ENCODE measurements at regions not wholly inside any gene's neighbourhood (a gene's known extent, or its start where the extent isn't known, plus 50 kb on each side); places are given as distances from the start of the nearest gene placed in this dataset.
"Not testable (repeated sequence)": the region's sequence is repeated elsewhere in the genome, so short reads cannot be mapped to it uniquely, and the experiment has no call there.

DNA sequence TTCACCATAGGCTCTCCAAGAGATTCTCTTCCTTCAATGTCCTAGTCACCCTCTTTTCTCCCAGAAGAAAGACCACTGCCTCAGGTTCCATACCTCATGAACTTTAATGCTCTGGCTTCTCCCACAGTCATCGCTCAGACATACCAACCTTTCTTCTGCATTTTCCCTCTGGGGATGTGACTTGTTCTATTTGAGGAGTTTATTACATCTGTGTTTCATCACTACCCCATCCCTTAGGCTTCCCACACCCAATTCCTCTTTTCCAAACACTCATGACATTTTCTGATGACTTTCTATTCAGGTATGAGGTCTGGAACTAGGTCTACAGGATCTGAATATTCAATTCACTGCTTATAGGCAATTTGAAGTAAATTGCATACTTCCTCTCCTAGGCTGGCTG lies 298.6 kb upstream of the MAP2 start:
- Histone ChIP-seq H3K27ac (no peak overlapping the region), H3K27me3 (ENCODE audit: insufficient read depth in 3 of 3, low read length in 2 of 3) (no peaks in the 10 kb centered on the region), H3K36me3 (ENCODE audit: insufficient read depth in 1 of 2, low read depth in 1 of 2) (no peaks in the 10 kb centered on the region), H3K9me3 (no peaks in the 10 kb centered on the region), H3K4me1 (no peaks in the 10 kb centered on the region), H3K4me3 (no peak overlapping the region)
- TF ChIP-seq, protein P1, sequence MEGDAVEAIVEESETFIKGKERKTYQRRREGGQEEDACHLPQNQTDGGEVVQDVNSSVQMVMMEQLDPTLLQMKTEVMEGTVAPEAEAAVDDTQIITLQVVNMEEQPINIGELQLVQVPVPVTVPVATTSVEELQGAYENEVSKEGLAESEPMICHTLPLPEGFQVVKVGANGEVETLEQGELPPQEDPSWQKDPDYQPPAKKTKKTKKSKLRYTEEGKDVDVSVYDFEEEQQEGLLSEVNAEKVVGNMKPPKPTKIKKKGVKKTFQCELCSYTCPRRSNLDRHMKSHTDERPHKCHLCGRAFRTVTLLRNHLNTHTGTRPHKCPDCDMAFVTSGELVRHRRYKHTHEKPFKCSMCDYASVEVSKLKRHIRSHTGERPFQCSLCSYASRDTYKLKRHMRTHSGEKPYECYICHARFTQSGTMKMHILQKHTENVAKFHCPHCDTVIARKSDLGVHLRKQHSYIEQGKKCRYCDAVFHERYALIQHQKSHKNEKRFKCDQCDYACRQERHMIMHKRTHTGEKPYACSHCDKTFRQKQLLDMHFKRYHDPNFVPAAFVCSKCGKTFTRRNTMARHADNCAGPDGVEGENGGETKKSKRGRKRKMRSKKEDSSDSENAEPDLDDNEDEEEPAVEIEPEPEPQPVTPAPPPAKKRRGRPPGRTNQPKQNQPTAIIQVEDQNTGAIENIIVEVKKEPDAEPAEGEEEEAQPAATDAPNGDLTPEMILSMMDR (IDR thresholded peaks at IDR 0.05): no peak
- no peak for ATAC-seq
- no peak for DNase-seq
- intact Hi-C loops (cut with DNase I): no loop called here
- 93 to 96% (median 96%) methylated on average over 1 of the region's 1 CpG for WGBS, 3 donors

DNA sequence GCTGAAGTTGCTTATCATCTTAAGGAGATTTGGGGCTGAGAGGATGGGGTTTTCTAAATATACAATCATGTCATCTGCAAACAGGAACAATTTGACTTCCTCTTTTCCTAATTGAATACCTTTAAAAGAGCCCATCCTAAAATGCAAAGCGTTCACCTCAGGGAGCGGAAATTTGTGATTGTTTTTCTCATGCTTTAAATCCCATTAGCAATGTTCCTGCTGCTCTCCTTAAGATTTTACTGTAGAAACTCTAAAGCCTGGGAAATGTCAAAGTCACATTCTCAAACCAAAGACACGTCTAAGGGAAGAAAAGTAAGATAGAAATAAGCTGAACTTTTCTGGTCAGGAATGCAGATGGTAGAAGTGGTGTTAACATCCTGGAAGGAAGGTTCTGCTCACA lies 285.8 kb upstream of the MAP2 start:
- ATAC-seq (no peak), DNase-seq (no peak)
- WGBS, 3 donors: 45 to 54% (median 48%) methylated on average over 3 of the region's 3 CpGs
- Histone ChIP-seq H3K9me3 (no peaks in the 10 kb centered on the region), H3K27me3 (ENCODE audit: insufficient read depth in 3 of 3, low read length in 2 of 3) (no peaks in the 10 kb centered on the region), H3K27ac (no peak overlapping the region), H3K4me1 (no peaks in the 10 kb centered on the region), H3K4me3 (no peak overlapping the region), H3K36me3 (ENCODE audit: insufficient read depth in 1 of 2, low read depth in 1 of 2) (no peaks in the 10 kb centered on the region)
- intact Hi-C loops (cut with DNase I): no loop called here
- TF ChIP-seq, protein P1 (IDR thresholded peaks at IDR 0.05): no peak

DNA sequence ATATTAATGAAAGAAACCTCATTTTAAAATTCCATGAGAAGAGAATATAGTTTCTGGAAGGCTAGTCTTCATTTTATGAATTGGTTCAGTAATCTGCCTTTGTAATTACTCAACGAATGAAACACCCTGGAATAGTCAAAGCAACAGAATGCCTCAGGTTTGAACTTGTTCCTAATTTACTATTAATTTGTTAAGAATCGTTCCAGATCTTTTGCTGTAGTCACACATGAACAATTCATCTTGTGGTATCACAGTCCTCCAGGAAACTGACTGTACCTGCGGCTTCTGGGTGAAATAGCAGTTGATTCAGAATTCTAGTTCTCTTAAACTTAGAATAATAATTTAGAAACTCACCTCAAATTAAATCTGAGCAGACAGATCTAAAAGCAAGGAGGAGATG lies 282.7 kb upstream of the MAP2 start:
- Histone ChIP-seq H3K4me1 (no peaks in the 10 kb centered on the region), H3K9me3 (no peaks in the 10 kb centered on the region), H3K4me3 (no peak overlapping the region), H3K27ac (no peak overlapping the region), H3K27me3 (ENCODE audit: insufficient read depth in 3 of 3, low read length in 2 of 3) (no peaks in the 10 kb centered on the region), H3K36me3 (ENCODE audit: insufficient read depth in 1 of 2, low read depth in 1 of 2) (no peaks in the 10 kb centered on the region)
- intact Hi-C loops (cut with DNase I): no loop called here
- no peak for DNase-seq
- TF ChIP-seq, protein P1 (IDR thresholded peaks at IDR 0.05): no peak
- 69 to 82% (median 77%) methylated on average over 3 of the region's 3 CpGs for WGBS, 3 donors
- no peak for ATAC-seq

DNA sequence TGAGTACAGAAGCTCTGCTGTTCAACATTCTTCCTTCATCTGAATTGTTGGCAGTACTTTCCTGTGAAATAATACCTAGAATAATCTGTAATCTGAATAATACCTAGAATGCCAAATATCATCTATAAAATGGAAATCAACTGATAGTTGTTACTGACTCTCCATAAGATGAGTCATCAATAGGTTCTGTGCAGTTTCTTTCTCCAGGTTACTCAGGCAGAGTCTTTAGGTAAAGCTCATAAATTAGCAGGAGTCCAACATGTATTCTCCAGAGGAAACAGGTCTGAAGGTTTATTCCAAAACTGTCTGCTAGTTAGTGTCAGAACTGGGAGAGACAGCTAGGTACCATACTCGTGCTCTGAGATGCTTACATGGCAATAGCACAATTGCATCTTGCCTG lies 282.0 kb upstream of the MAP2 start:
- no peaks in the 10 kb centered on the region for H3K36me3 ChIP-seq (ENCODE audit: insufficient read depth in 1 of 2, low read depth in 1 of 2)
- no peak overlapping the region for H3K4me3 ChIP-seq
- TF ChIP-seq, protein P1 (IDR thresholded peaks at IDR 0.05): no peak
- no peak overlapping the region for H3K27ac ChIP-seq
- WGBS, 3 donors: 79 to 91% (median 82%) methylated on average over 1 of the region's 1 CpG
- H3K27me3 ChIP-seq (ENCODE audit: insufficient read depth in 3 of 3, low read length in 2 of 3): no peaks in the 10 kb centered on the region
- DNase-seq (no peak), ATAC-seq (no peak)
- intact Hi-C loops (cut with DNase I): no loop called here
- H3K4me1 ChIP-seq: no peaks in the 10 kb centered on the region
- no peaks in the 10 kb centered on the region for H3K9me3 ChIP-seq

DNA sequence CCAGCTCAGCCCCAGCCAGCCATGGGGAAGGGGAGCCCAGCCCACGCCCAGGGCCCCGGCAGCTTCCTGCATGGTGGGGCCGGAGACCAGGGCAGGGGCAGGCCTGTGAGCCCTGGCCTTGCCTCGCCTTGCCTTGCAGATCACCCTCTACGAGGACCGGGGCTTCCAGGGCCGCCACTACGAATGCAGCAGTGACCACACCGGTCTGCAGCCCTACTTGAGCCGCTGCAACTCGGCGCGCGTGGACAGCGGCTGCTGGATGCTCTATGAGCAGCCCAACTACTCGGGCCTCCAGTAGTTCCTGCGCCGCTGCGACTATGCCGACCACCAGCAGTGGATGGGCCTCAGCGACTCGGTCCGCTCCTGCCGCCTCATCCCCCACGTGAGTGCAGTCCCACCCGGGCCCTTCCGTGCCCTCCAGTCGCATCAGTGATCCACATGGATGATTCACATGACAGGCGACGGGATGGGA lies 278.6 kb upstream of the MAP2 start:
- H3K9me3 ChIP-seq; intact Hi-C loops (cut with DNase I); ATAC-seq; H3K27me3 ChIP-seq (ENCODE audit: insufficient read depth in 3 of 3, low read length in 2 of 3); H3K36me3 ChIP-seq (ENCODE audit: insufficient read depth in 1 of 2, low read depth in 1 of 2); H3K4me3 ChIP-seq; H3K4me1 ChIP-seq; H3K27ac ChIP-seq: not testable (repeated sequence)
- peak in 1 of 2 donors; percentile 6 for DNase-seq
- 88 to 91% (median 90%) methylated on average over 29 to 30 of the region's 30 CpGs for WGBS, 3 donors
